GM12878 (cell line): ENCODE measurements at regions not wholly inside any gene's neighbourhood (a gene's known extent, or its start where the extent isn't known, plus 50 kb on each side); places are given as distances from the start of the nearest gene placed in this dataset.

Experiments used
- ATAC-seq: fragments of 200-7000 bp; cut with Tn5 transposase; 3 replicates; pipeline ENCODE4 v1.9.1; 2020; ENCODE audit warnings: mild to moderate bottlenecking, moderate library complexity
- BruUV-seq: library from RNA; stranded (reverse); fragments of 400-500 nt; replicated peaks from 2 replicates; lab custom pipeline; 2021; lab: Mats Ljungman, UMichigan
- CTCF ChIA-PET: fragments of 300-600 bp; sonication (Branson Sonifier 250); formaldehyde crosslinking; extraction: SDS; loops from one replicate; lab custom pipeline; 2021; ENCODE audit warnings: inconsistent platforms; lab: Yijun Ruan, JAX
- POLR2A ChIA-PET: fragments of 350-600 bp; formaldehyde crosslinking; extraction: SDS; loops from one replicate; lab custom pipeline; 2021; ENCODE audit warnings: inconsistent platforms; lab: Charles Lee
- RAD21 ChIA-PET: fragments of 300-600 bp; sonication (Branson Sonifier 250); formaldehyde crosslinking; loops from one replicate; lab custom pipeline; 2023; ENCODE audit warnings: antibody characterized with exemption; ENCODE audit not compliant: unreplicated experiment; lab: Charles Lee
- SMC1A ChIA-PET: fragments of 300-600 bp; sonication (Branson Sonifier 250); formaldehyde crosslinking; loops from one replicate; lab custom pipeline; 2023; ENCODE audit not compliant: unreplicated experiment, uncharacterized antibody; lab: Charles Lee
- DNase-seq: peaks from one replicate; pipeline ENCODE4 v3.0.0-alpha.2; 2011; ENCODE audit warnings: low read depth, low spot score
- FAIRE-seq: peaks from 3 replicates; lab custom pipeline; 2011; peaks lifted over from hg19 to GRCh38; lab: Jason Lieb, UNC
- H2AFZ ChIP-seq: 2 replicates; pipeline ENCODE4 v1.6.0; 2011; ENCODE audit warnings: low read depth, low read length, control low read depth; ENCODE audit not compliant: control insufficient read depth
- H3K27ac ChIP-seq: 2 replicates; pipeline ENCODE4 v1.5.1; 2011; ENCODE audit warnings: control low read depth; ENCODE audit not compliant: control insufficient read depth, insufficient read depth
- H3K27me3 ChIP-seq, 2 experiments: replicated peaks in 1 of 2; 2 replicates each; pipeline versions ENCODE4 v1.6.0 to v1.6.1; 2011; ENCODE audit warnings: low read length in 1 of 2; ENCODE audit not compliant: control insufficient read depth in 2 of 2, insufficient read depth in 2 of 2
- H3K36me3 ChIP-seq, 2 experiments: 2 replicates each; pipeline ENCODE4 v1.5.1; 2011; ENCODE audit warnings: low read length in 1 of 2; ENCODE audit not compliant: control insufficient read depth in 2 of 2, insufficient read depth in 2 of 2
- H3K4me1 ChIP-seq: 2 replicates; pipeline ENCODE4 v1.6.1; 2011; ENCODE audit warnings: mild to moderate bottlenecking, low read length, moderate library complexity, mixed read lengths; ENCODE audit not compliant: control insufficient read depth, insufficient read depth
- H3K4me2 ChIP-seq: 2 replicates; pipeline ENCODE4 v1.6.0; 2011; ENCODE audit warnings: control low read depth; ENCODE audit not compliant: control insufficient read depth, insufficient read depth
- H3K4me3 ChIP-seq: fragments of 200-600 bp; sonication (generic); 2 replicates; pipeline ENCODE4 v1.5.1; 2016
- H3K79me2 ChIP-seq: 2 replicates; pipeline ENCODE4 v1.6.0; 2011; ENCODE audit warnings: low read length; ENCODE audit not compliant: control insufficient read depth, insufficient read depth
- H3K9ac ChIP-seq: 2 replicates; pipeline ENCODE4 v1.8.0; 2011; ENCODE audit warnings: low read length, control low read depth, mixed read lengths; ENCODE audit not compliant: control insufficient read depth, insufficient read depth
- H3K9me3 ChIP-seq: replicated peaks from 3 replicates; pipeline ENCODE4 v1.5.1; 2011; ENCODE audit warnings: mild to moderate bottlenecking, low read length; ENCODE audit not compliant: control insufficient read depth, insufficient read depth
- H4K20me1 ChIP-seq: 2 replicates; pipeline ENCODE4 v1.6.0; 2011; ENCODE audit not compliant: control insufficient read depth, insufficient read depth
- EGR1 ChIP-seq, 2 experiments: IDR thresholded peaks; 1 replicate in 1 of 2; 2 replicates in 1 of 2; pipeline ENCODE4 v1.6.1; 2011 to 2012; ENCODE audit warnings: low read depth in 2 of 2, low read length in 2 of 2, borderline replicate concordance in 1 of 2, mild to moderate bottlenecking in 1 of 2, moderate library complexity in 1 of 2
- HDAC6 ChIP-seq: fragments of 200-600 bp; sonication (generic); IDR thresholded peaks from one replicate; pipeline ENCODE4 v1.8.0; 2017; ENCODE audit warnings: antibody characterized with exemption; ENCODE audit not compliant: unreplicated experiment
- MEF2A ChIP-seq: IDR thresholded peaks from 2 replicates; pipeline ENCODE4 v1.6.1; 2011; ENCODE audit warnings: low read depth, mild to moderate bottlenecking, low read length, moderate library complexity; ENCODE audit not compliant: insufficient read depth
- MYB ChIP-seq: fragments of 150-350 bp; IDR thresholded peaks from 2 replicates; pipeline ENCODE4 v1.6.1; 2014; ENCODE audit warnings: mild to moderate bottlenecking, low read depth, low read length, borderline replicate concordance
- RELA ChIP-seq: fragments of 450-650 bp; IDR thresholded peaks from 2 replicates; pipeline ENCODE4 v1.8.0; 2014; ENCODE audit warnings: borderline replicate concordance; ENCODE audit not compliant: partially characterized antibody
- SMARCA5 ChIP-seq: fragments of 450-650 bp; IDR thresholded peaks from 2 replicates; pipeline ENCODE4 v1.6.1; 2017; ENCODE audit warnings: mild to moderate bottlenecking
- TCF7 ChIP-seq: IDR thresholded peaks from 2 replicates; pipeline ENCODE4 v1.6.1; 2014; ENCODE audit warnings: antibody characterized with exemption, borderline replicate concordance
- WRNIP1 ChIP-seq: IDR thresholded peaks from 2 replicates; pipeline ENCODE4 v1.6.1; 2011; ENCODE audit warnings: low read depth, low read length, improper control_type of control experiment, borderline replicate concordance
- YY1 ChIP-seq: IDR thresholded peaks from 2 replicates; pipeline ENCODE4 v1.6.1; 2011; ENCODE audit warnings: low read depth, mild to moderate bottlenecking, low read length
- WGBS: methylation state at CpG from one replicate; pipeline ENCODE4 v1.1.6; 2016; ENCODE audit warnings: low lambda C conversion rate; ENCODE audit not compliant: insufficient replicate concordance, insufficient coverage; ENCODE audit errors: missing lambda C conversion rate; 5-methylcytosine and 5-hydroxymethylcytosine counted together
- in situ Hi-C: fragments of 300-500 bp; cut with MboI; formaldehyde crosslinking; loops from 9 replicates; pipeline ENCODE4 v1.14.3; 2018; ENCODE audit warnings: mixed read lengths
- intact Hi-C: fragments of 100-400 bp; cut with micrococcal nuclease; formaldehyde crosslinking; loops from one replicate; pipeline ENCODE4 v1.14.2; 2022; ENCODE audit not compliant: unreplicated experiment
- TF ChIP-seq, protein P1 (sequence below): fragments of 450-650 bp; IDR thresholded peaks from 2 replicates; pipeline ENCODE4 v1.6.1; 2018; ENCODE audit warnings: borderline replicate concordance, mild to moderate bottlenecking; ENCODE audit not compliant: partially characterized antibody
- TF ChIP-seq, protein P2 (sequence below): IDR thresholded peaks from 2 replicates; pipeline ENCODE4 v1.6.1; 2011; ENCODE audit warnings: low read depth, low read length, improper control_type of control experiment, borderline replicate concordance
- TF ChIP-seq, protein P3 (sequence below): IDR thresholded peaks from 2 replicates; pipeline ENCODE4 v1.6.1; 2012; ENCODE audit warnings: low read depth, low read length, improper control_type of control experiment
- TF ChIP-seq, protein P4 (sequence below): fragments of 450-650 bp; conservative IDR thresholded peaks from 2 replicates; pipeline ENCODE4 v1.6.1; 2017; ENCODE audit warnings: mild to moderate bottlenecking, moderate library complexity

DNA sequence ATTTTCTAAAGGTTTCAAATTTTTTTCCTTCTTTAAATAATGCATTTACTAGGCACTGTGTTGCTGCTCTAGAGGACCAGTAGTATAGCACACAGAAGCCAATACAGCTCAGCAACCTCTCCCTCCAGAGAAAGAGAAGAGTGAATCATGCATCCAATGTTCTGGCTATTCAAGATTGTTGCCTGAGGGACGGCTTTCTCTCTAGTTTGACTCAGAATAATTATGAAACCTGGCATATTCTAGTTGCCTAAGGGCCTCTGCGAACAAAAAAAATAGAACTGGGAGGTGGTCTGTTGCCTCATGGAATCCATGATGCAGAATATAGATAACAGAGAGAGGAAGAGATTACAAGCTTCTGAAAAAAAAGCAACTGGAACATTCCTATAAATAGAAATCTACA, 1233.3 kb upstream of the PABPC4L start:
- no peak for ATAC-seq
- in situ Hi-C loops (no loop called here), intact Hi-C loops (no loop called here)
- Histone ChIP-seq H3K79me2 (no peaks in the 10 kb centered on the region), H3K4me1 (no peaks in the 10 kb centered on the region), H3K9ac (no peak overlapping the region), H3K27ac (no peak overlapping the region), H3K4me3 (no peak overlapping the region), H4K20me1 (no peaks in the 10 kb centered on the region), H3K4me2 (no peak overlapping the region), H3K27me3 (no peaks in the 10 kb centered on the region), H3K9me3 (no peaks in the 10 kb centered on the region), H3K36me3 (no peaks in the 10 kb centered on the region), H2AFZ (no peak overlapping the region)
- WGBS: 0% methylated on average over 2 of the region's 2 CpGs
- CTCF ChIA-PET: interaction anchor here (0.7 kb wide), 2 partner anchors 41 to 1674 kb away, joined by 3 to 6 read pairs; no protein-coding TSS in a partner anchor
- no TSS peak for BruUV-seq
- TF ChIP-seq, protein P1, sequence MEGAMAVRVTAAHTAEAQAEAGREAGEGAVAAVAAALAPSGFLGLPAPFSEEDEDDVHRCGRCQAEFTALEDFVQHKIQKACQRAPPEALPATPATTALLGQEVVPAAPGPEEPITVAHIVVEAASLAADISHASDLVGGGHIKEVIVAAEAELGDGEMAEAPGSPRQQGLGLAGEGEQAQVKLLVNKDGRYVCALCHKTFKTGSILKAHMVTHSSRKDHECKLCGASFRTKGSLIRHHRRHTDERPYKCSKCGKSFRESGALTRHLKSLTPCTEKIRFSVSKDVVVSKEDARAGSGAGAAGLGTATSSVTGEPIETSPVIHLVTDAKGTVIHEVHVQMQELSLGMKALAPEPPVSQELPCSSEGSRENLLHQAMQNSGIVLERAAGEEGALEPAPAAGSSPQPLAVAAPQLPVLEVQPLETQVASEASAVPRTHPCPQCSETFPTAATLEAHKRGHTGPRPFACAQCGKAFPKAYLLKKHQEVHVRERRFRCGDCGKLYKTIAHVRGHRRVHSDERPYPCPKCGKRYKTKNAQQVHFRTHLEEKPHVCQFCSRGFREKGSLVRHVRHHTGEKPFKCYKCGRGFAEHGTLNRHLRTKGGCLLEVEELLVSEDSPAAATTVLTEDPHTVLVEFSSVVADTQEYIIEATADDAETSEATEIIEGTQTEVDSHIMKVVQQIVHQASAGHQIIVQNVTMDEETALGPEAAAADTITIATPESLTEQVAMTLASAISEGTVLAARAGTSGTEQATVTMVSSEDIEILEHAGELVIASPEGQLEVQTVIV: no peak
- TF ChIP-seq, protein P2, sequence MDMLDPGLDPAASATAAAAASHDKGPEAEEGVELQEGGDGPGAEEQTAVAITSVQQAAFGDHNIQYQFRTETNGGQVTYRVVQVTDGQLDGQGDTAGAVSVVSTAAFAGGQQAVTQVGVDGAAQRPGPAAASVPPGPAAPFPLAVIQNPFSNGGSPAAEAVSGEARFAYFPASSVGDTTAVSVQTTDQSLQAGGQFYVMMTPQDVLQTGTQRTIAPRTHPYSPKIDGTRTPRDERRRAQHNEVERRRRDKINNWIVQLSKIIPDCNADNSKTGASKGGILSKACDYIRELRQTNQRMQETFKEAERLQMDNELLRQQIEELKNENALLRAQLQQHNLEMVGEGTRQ: no peak
- no peak for TF ChIP-seq SMARCA5
- no peak for TF ChIP-seq HDAC6
- no peak for TF ChIP-seq EGR1 (IDR thresholded peaks at IDR 0.05; ENCODE audit: borderline replicate concordance in 1 of 2, low read depth in 2 of 2, low read length in 2 of 2)
- TF ChIP-seq MEF2A: no peak
- TF ChIP-seq, protein P3, sequence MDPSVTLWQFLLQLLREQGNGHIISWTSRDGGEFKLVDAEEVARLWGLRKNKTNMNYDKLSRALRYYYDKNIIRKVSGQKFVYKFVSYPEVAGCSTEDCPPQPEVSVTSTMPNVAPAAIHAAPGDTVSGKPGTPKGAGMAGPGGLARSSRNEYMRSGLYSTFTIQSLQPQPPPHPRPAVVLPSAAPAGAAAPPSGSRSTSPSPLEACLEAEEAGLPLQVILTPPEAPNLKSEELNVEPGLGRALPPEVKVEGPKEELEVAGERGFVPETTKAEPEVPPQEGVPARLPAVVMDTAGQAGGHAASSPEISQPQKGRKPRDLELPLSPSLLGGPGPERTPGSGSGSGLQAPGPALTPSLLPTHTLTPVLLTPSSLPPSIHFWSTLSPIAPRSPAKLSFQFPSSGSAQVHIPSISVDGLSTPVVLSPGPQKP: no peak
- no peak for TF ChIP-seq MYB
- TF ChIP-seq, protein P4, sequence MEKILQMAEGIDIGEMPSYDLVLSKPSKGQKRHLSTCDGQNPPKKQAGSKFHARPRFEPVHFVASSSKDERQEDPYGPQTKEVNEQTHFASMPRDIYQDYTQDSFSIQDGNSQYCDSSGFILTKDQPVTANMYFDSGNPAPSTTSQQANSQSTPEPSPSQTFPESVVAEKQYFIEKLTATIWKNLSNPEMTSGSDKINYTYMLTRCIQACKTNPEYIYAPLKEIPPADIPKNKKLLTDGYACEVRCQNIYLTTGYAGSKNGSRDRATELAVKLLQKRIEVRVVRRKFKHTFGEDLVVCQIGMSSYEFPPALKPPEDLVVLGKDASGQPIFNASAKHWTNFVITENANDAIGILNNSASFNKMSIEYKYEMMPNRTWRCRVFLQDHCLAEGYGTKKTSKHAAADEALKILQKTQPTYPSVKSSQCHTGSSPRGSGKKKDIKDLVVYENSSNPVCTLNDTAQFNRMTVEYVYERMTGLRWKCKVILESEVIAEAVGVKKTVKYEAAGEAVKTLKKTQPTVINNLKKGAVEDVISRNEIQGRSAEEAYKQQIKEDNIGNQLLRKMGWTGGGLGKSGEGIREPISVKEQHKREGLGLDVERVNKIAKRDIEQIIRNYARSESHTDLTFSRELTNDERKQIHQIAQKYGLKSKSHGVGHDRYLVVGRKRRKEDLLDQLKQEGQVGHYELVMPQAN: no peak
- TF ChIP-seq WRNIP1: no peak
- TF ChIP-seq YY1: no peak
- TF ChIP-seq TCF7: no peak
- TF ChIP-seq RELA: no peak
- no peak for DNase-seq
- no peak for FAIRE-seq
- RAD21 ChIA-PET: no interaction called here
- SMC1A ChIA-PET: no interaction called here
- POLR2A ChIA-PET: no interaction called here
